ENCODE measurements at regions not wholly inside any gene's neighbourhood (a gene's known extent, or its start where the extent isn't known, plus 50 kb on each side); places are given as distances from the start of the nearest gene placed in this dataset.

- TF ChIP-seq CTCF (IDR thresholded peaks at IDR 0.05): no peak
- no peak for TF ChIP-seq POLR2A (IDR thresholded peaks at IDR 0.05)
Observed at GRCh38 chr4:117770269-117771102, 263.8 kb upstream of the NDST3 start.
